ENCODE measurements at regions not wholly inside any gene's neighbourhood (a gene's known extent, or its start where the extent isn't known, plus 50 kb on each side); places are given as distances from the start of the nearest gene placed in this dataset.
"Not testable (repeated sequence)": the region's sequence is repeated elsewhere in the genome, so short reads cannot be mapped to it uniquely, and the experiment has no call there.

- no peaks in the 10 kb centered on the region for H3K27me3 ChIP-seq (ENCODE audit: control insufficient read depth, insufficient read depth, low read length)
- H3K4me1 ChIP-seq (ENCODE audit: control insufficient read depth, insufficient read depth, low read length), result no peaks in the 10 kb centered on the region
- no peaks in the 10 kb centered on the region for H3K9me3 ChIP-seq (ENCODE audit: control insufficient read depth, low read length)
- H3K4me3 ChIP-seq (ENCODE audit: low read length), result no peak overlapping the region
- H3K36me3 ChIP-seq (ENCODE audit: control insufficient read depth, insufficient read depth, low read length), result no peaks in the 10 kb centered on the region
- no peak overlapping the region for H3K9ac ChIP-seq (ENCODE audit: low read length)
Measured at GRCh38 chr3:168939651-168940238, 723.8 kb downstream of the MECOM start.

- Histone ChIP-seq H3K9ac (ENCODE audit: low read length) (no peak overlapping the region), H3K27me3 (ENCODE audit: control insufficient read depth, insufficient read depth, low read length) (no peaks in the 10 kb centered on the region), H3K4me1 (ENCODE audit: control insufficient read depth, insufficient read depth, low read length) (no peaks in the 10 kb centered on the region), H3K9me3 (ENCODE audit: control insufficient read depth, low read length) (no peaks in the 10 kb centered on the region), H3K4me3 (ENCODE audit: low read length) (no peak overlapping the region), H3K36me3 (ENCODE audit: control insufficient read depth, insufficient read depth, low read length) (no peaks in the 10 kb centered on the region)
Measured at GRCh38 chr3:168933614-168934013, 729.9 kb downstream of the MECOM start.

- H3K4me1 ChIP-seq (ENCODE audit: control insufficient read depth, insufficient read depth, low read length); H3K4me3 ChIP-seq (ENCODE audit: low read length); H3K36me3 ChIP-seq (ENCODE audit: control insufficient read depth, insufficient read depth, low read length); H3K9me3 ChIP-seq (ENCODE audit: control insufficient read depth, low read length); H3K9ac ChIP-seq (ENCODE audit: low read length); H3K27me3 ChIP-seq (ENCODE audit: control insufficient read depth, insufficient read depth, low read length): not testable (repeated sequence)
Measured at GRCh38 chr3:168929997-168930396, 733.5 kb downstream of the MECOM start.

DNA sequence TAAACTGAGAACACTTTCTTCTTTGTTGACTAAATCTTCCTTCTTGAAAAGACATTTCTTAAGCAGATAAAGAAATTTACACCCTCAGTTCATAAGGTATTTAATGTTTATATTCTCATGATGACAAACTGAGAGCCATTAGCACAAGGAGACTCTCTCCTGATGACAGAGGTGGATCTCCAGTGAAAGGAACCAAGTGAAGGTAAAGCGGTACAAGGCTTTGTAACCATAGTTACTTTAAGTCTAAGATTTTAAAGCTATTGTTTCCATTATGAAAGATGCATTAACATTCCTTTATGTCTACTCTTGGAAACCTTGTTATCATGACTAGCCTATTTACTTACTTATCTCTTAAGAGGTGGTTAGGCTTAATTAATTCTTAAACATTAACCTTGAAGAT lies 737.1 kb downstream of the MECOM start:
- Histone ChIP-seq H3K9me3 (ENCODE audit: control insufficient read depth, low read length) (no peaks in the 10 kb centered on the region), H3K4me3 (ENCODE audit: low read length) (no peak overlapping the region), H3K4me1 (ENCODE audit: control insufficient read depth, insufficient read depth, low read length) (no peaks in the 10 kb centered on the region), H3K36me3 (ENCODE audit: control insufficient read depth, insufficient read depth, low read length) (no peaks in the 10 kb centered on the region), H3K27me3 (ENCODE audit: control insufficient read depth, insufficient read depth, low read length) (no peaks in the 10 kb centered on the region), H3K9ac (ENCODE audit: low read length) (no peak overlapping the region)

DNA sequence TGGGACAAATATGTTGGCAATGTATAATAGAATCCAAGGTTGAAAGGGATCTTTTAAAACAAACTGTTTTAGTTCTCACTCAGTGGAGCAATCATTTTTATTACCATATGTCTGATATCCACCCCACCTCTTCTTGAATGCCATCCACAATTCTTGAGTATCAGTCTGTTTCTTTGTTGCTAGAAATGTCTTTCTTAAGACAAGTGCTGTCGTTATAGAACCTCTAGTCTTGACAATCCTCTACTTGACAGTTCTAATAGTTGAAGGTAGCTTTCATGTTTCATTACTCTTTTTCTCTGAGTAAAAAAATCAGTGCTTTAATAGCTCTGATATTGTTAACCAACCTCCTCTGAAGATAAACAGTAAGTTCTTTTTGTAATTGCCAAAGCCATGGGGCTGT lies 737.9 kb downstream of the MECOM start:
- Histone ChIP-seq H3K9me3 (ENCODE audit: control insufficient read depth, low read length) (no peaks in the 10 kb centered on the region), H3K27me3 (ENCODE audit: control insufficient read depth, insufficient read depth, low read length) (no peaks in the 10 kb centered on the region), H3K4me1 (ENCODE audit: control insufficient read depth, insufficient read depth, low read length) (no peaks in the 10 kb centered on the region), H3K36me3 (ENCODE audit: control insufficient read depth, insufficient read depth, low read length) (no peaks in the 10 kb centered on the region), H3K4me3 (ENCODE audit: low read length) (no peak overlapping the region), H3K9ac (ENCODE audit: low read length) (no peak overlapping the region)

- no peak overlapping the region for H3K4me3 ChIP-seq (ENCODE audit: low read length)
- no peaks in the 10 kb centered on the region for H3K9me3 ChIP-seq (ENCODE audit: control insufficient read depth, low read length)
- no peaks in the 10 kb centered on the region for H3K36me3 ChIP-seq (ENCODE audit: control insufficient read depth, insufficient read depth, low read length)
- H3K27me3 ChIP-seq (ENCODE audit: control insufficient read depth, insufficient read depth, low read length), result no peaks in the 10 kb centered on the region
- H3K4me1 ChIP-seq (ENCODE audit: control insufficient read depth, insufficient read depth, low read length), result no peaks in the 10 kb centered on the region
- H3K9ac ChIP-seq (ENCODE audit: low read length), result no peak overlapping the region
Measured at GRCh38 chr3:168914662-168915061, 748.9 kb downstream of the MECOM start.

- Histone ChIP-seq H3K9ac (ENCODE audit: low read length) (no peak overlapping the region), H3K9me3 (ENCODE audit: control insufficient read depth, low read length) (no peaks in the 10 kb centered on the region), H3K36me3 (ENCODE audit: control insufficient read depth, insufficient read depth, low read length) (no peaks in the 10 kb centered on the region), H3K4me3 (ENCODE audit: low read length) (no peak overlapping the region), H3K4me1 (ENCODE audit: control insufficient read depth, insufficient read depth, low read length) (no peaks in the 10 kb centered on the region), H3K27me3 (ENCODE audit: control insufficient read depth, insufficient read depth, low read length) (no peaks in the 10 kb centered on the region)
Measured at GRCh38 chr3:168909260-168909659, 754.3 kb downstream of the MECOM start.

DNA sequence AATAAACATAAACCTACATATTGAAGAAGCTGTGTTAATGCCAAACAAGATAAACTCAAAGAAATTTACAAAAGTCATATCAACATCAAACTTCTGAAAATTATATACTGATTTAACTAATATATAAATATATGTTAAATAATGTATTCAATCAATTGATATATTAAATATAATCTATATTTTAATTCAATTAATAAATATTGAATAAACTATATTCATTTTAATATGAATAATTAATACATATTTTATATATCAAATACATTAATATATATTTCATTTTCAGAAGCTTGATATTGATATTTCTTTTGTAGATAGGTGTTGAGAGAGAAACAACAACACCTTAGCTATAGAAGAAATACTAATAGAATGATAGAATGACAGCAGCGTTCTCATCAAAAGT lies 768.1 kb downstream of the MECOM start:
- Histone ChIP-seq H3K4me3 (ENCODE audit: low read length) (no peak overlapping the region), H3K36me3 (ENCODE audit: control insufficient read depth, insufficient read depth, low read length) (no peaks in the 10 kb centered on the region), H3K27me3 (ENCODE audit: control insufficient read depth, insufficient read depth, low read length) (no peaks in the 10 kb centered on the region), H3K9ac (ENCODE audit: low read length) (no peak overlapping the region), H3K9me3 (ENCODE audit: control insufficient read depth, low read length) (no peaks in the 10 kb centered on the region), H3K4me1 (ENCODE audit: control insufficient read depth, insufficient read depth, low read length) (no peaks in the 10 kb centered on the region)

DNA sequence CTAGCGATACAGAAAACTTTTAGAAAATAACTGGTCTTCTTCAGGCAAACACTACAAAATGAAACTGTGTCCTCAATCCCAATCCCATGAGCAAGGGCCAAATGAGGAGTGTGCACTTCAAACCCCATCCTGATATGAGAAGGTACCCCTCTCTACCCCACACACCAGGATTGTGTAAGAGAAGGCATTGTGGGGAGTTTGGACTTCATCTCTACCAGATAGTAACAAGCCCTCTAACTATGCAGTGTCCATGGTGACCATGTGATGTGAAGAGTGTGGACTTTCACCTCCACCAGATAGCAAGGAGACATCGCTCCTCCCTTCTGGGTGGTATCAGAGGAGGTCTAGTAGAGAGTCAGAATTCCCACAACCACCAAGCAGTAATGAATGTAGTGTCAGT lies 769.3 kb downstream of the MECOM start:
- Histone ChIP-seq H3K27me3 (ENCODE audit: control insufficient read depth, insufficient read depth, low read length) (no peaks in the 10 kb centered on the region), H3K4me3 (ENCODE audit: low read length) (no peak overlapping the region), H3K9ac (ENCODE audit: low read length) (no peak overlapping the region), H3K4me1 (ENCODE audit: control insufficient read depth, insufficient read depth, low read length) (no peaks in the 10 kb centered on the region), H3K9me3 (ENCODE audit: control insufficient read depth, low read length) (no peaks in the 10 kb centered on the region), H3K36me3 (ENCODE audit: control insufficient read depth, insufficient read depth, low read length) (no peaks in the 10 kb centered on the region)

GRCh38 chr3:168889666-168890065 lies 773.8 kb downstream of the MECOM start:
- Histone ChIP-seq H3K9me3 (ENCODE audit: control insufficient read depth, low read length) (no peaks in the 10 kb centered on the region), H3K36me3 (ENCODE audit: control insufficient read depth, insufficient read depth, low read length) (no peaks in the 10 kb centered on the region), H3K4me1 (ENCODE audit: control insufficient read depth, insufficient read depth, low read length) (no peaks in the 10 kb centered on the region), H3K4me3 (ENCODE audit: low read length) (no peak overlapping the region), H3K9ac (ENCODE audit: low read length) (no peak overlapping the region), H3K27me3 (ENCODE audit: control insufficient read depth, insufficient read depth, low read length) (no peaks in the 10 kb centered on the region)

DNA sequence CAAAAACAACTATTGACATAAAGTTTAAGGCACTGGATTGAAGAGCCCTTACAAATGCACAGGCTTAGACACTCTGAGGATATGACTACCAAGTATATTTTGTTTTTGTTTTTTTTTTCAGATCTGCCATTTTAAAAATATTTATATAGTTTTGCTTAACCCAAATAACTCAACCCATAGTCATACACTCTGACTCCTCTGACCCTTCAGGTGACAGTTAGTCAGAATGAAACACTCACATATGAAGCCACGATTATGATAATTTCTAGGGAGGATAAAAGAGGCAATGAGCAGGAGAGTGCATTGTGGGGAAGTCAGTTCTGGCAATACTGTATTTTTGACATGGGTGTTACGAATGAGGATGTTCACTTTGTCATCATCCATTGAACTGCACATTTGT lies 774.7 kb downstream of the MECOM start:
- H3K27me3 ChIP-seq (ENCODE audit: control insufficient read depth, insufficient read depth, low read length), result no peaks in the 10 kb centered on the region
- H3K9me3 ChIP-seq (ENCODE audit: control insufficient read depth, low read length), result no peaks in the 10 kb centered on the region
- H3K4me1 ChIP-seq (ENCODE audit: control insufficient read depth, insufficient read depth, low read length), result no peaks in the 10 kb centered on the region
- no peak overlapping the region for H3K9ac ChIP-seq (ENCODE audit: low read length)
- H3K4me3 ChIP-seq (ENCODE audit: low read length), result no peak overlapping the region
- no peaks in the 10 kb centered on the region for H3K36me3 ChIP-seq (ENCODE audit: control insufficient read depth, insufficient read depth, low read length)

DNA sequence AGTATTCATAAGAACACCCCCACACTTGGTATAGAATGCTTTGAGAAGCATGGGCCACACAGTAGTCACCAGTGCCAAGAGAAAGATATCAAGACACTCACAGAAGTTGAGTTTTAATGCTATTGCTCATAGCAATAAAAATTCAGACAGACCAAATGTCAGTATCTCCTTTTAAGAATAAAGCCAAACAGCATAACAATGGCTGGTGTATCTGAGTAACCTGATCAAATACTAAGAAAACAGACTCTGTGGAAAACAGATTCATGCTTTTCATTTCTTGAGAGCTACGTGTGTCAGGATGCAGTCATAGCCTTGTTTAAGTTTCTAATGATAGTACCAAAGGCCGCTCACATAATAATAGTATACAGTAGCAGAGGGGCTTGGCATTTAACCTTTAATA lies 778.5 kb downstream of the MECOM start:
- H3K4me3 ChIP-seq (ENCODE audit: low read length), result no peak overlapping the region
- no peaks in the 10 kb centered on the region for H3K9me3 ChIP-seq (ENCODE audit: control insufficient read depth, low read length)
- no peak overlapping the region for H3K9ac ChIP-seq (ENCODE audit: low read length)
- no peaks in the 10 kb centered on the region for H3K4me1 ChIP-seq (ENCODE audit: control insufficient read depth, insufficient read depth, low read length)
- no peaks in the 10 kb centered on the region for H3K36me3 ChIP-seq (ENCODE audit: control insufficient read depth, insufficient read depth, low read length)
- H3K27me3 ChIP-seq (ENCODE audit: control insufficient read depth, insufficient read depth, low read length), result no peaks in the 10 kb centered on the region

- Histone ChIP-seq H3K9ac (ENCODE audit: low read length) (no peak overlapping the region), H3K4me3 (ENCODE audit: low read length) (no peak overlapping the region), H3K4me1 (ENCODE audit: control insufficient read depth, insufficient read depth, low read length) (no peaks in the 10 kb centered on the region), H3K36me3 (ENCODE audit: control insufficient read depth, insufficient read depth, low read length) (no peaks in the 10 kb centered on the region), H3K9me3 (ENCODE audit: control insufficient read depth, low read length) (no peaks in the 10 kb centered on the region), H3K27me3 (ENCODE audit: control insufficient read depth, insufficient read depth, low read length) (no peaks in the 10 kb centered on the region)
Measured at GRCh38 chr3:168884353-168884903, 779.1 kb downstream of the MECOM start.
